ENCODE measurements at regions not wholly inside any gene's neighbourhood (a gene's known extent, or its start where the extent isn't known, plus 50 kb on each side); places are given as distances from the start of the nearest gene placed in this dataset.
"Not testable (repeated sequence)": the region's sequence is repeated elsewhere in the genome, so short reads cannot be mapped to it uniquely, and the experiment has no call there.

GRCh38 chr15:24260407-24260806 is 415.2 kb upstream of the NPAP1 start:
- intact Hi-C loops (cut with DNase I, micrococcal nuclease); DNase-seq; ATAC-seq: not testable (repeated sequence)

- intact Hi-C loops (cut with DNase I, micrococcal nuclease); DNase-seq; ATAC-seq: not testable (repeated sequence)
Observed at GRCh38 chr15:24260854-24261253, 414.7 kb upstream of the NPAP1 start.

GRCh38 chr15:24268536-24269165 is 406.9 kb upstream of the NPAP1 start:
- intact Hi-C loops (cut with DNase I, micrococcal nuclease): not testable (repeated sequence)
- DNase-seq: peak; percentile 36 to 40
- peak; percentile 75 for ATAC-seq

GRCh38 chr15:24269166-24269571 is 406.4 kb upstream of the NPAP1 start:
- peak; percentile 75 for ATAC-seq
- peak; percentile 26 to 70 for DNase-seq
- intact Hi-C loops (cut with DNase I, micrococcal nuclease): no loop called here

GRCh38 chr15:24269923-24270322 is 405.7 kb upstream of the NPAP1 start:
- peak in 1 of 2 donors; percentile 3 for DNase-seq
- ATAC-seq: no peak
- intact Hi-C loops (cut with DNase I, micrococcal nuclease): no loop called here

GRCh38 chr15:24271496-24272244 is 403.9 kb upstream of the NPAP1 start:
- DNase-seq: peak; percentile 40 to 75
- peak; percentile 75 for ATAC-seq
- intact Hi-C loops (cut with DNase I, micrococcal nuclease): not testable (repeated sequence)

- peak; percentile 53 for ATAC-seq
- no peak for DNase-seq
- intact Hi-C loops (cut with DNase I, micrococcal nuclease): no loop called here
Observed at GRCh38 chr15:24292837-24293236, 382.7 kb upstream of the NPAP1 start.

- peak; percentile 66 for ATAC-seq
- DNase-seq: peak in 1 of 2 donors; percentile 3
- intact Hi-C loops (cut with DNase I, micrococcal nuclease): not testable (repeated sequence)
Observed at GRCh38 chr15:24300804-24301368, 374.7 kb upstream of the NPAP1 start.

- intact Hi-C loops (cut with DNase I, micrococcal nuclease); DNase-seq: not testable (repeated sequence)
- peak; percentile 79 for ATAC-seq
Observed at GRCh38 chr15:24301999-24302398, 373.6 kb upstream of the NPAP1 start.

GRCh38 chr15:24304747-24305146 is 370.8 kb upstream of the NPAP1 start:
- DNase-seq; ATAC-seq; intact Hi-C loops (cut with DNase I, micrococcal nuclease): not testable (repeated sequence)

GRCh38 chr15:24305643-24306042 is 369.9 kb upstream of the NPAP1 start:
- DNase-seq; intact Hi-C loops (cut with DNase I, micrococcal nuclease); ATAC-seq: not testable (repeated sequence)

- DNase-seq; intact Hi-C loops (cut with DNase I, micrococcal nuclease); ATAC-seq: not testable (repeated sequence)
Observed at GRCh38 chr15:24309700-24310099, 365.9 kb upstream of the NPAP1 start.

- intact Hi-C loops (cut with DNase I, micrococcal nuclease); ATAC-seq; DNase-seq: not testable (repeated sequence)
Observed at GRCh38 chr15:24311692-24312091, 363.9 kb upstream of the NPAP1 start.

- DNase-seq; intact Hi-C loops (cut with DNase I, micrococcal nuclease); ATAC-seq: not testable (repeated sequence)
Observed at GRCh38 chr15:24316326-24316725, 359.2 kb upstream of the NPAP1 start.

- no peak for DNase-seq
- ATAC-seq: no peak
- intact Hi-C loops (cut with DNase I, micrococcal nuclease): no loop called here
Observed at GRCh38 chr15:24318981-24319380, 356.6 kb upstream of the NPAP1 start.

GRCh38 chr15:24324096-24324495 is 351.5 kb upstream of the NPAP1 start:
- ATAC-seq; DNase-seq; intact Hi-C loops (cut with DNase I, micrococcal nuclease): not testable (repeated sequence)

GRCh38 chr15:24326513-24326912 is 349.1 kb upstream of the NPAP1 start:
- intact Hi-C loops (cut with DNase I, micrococcal nuclease); DNase-seq; ATAC-seq: not testable (repeated sequence)

- intact Hi-C loops (cut with DNase I, micrococcal nuclease); DNase-seq; ATAC-seq: not testable (repeated sequence)
Observed at GRCh38 chr15:24331964-24332363, 343.6 kb upstream of the NPAP1 start.

- intact Hi-C loops (cut with DNase I, micrococcal nuclease); DNase-seq; ATAC-seq: not testable (repeated sequence)
Observed at GRCh38 chr15:24341876-24342275, 333.7 kb upstream of the NPAP1 start.

GRCh38 chr15:24352777-24353176 is 322.8 kb upstream of the NPAP1 start:
- DNase-seq; intact Hi-C loops (cut with DNase I, micrococcal nuclease); ATAC-seq: not testable (repeated sequence)
